ENCODE measurements at regions not wholly inside any gene's neighbourhood (a gene's known extent, or its start where the extent isn't known, plus 50 kb on each side); places are given as distances from the start of the nearest gene placed in this dataset.
"Not testable (repeated sequence)": the region's sequence is repeated elsewhere in the genome, so short reads cannot be mapped to it uniquely, and the experiment has no call there.

- DNase-seq (ENCODE audit: low read depth in 2 of 2, low spot score in 1 of 2) = not testable (repeated sequence)
These were observed 231.6 kb downstream of the GOLGA6L6 start for GRCh38 chr15:20309966-20310365.

DNA sequence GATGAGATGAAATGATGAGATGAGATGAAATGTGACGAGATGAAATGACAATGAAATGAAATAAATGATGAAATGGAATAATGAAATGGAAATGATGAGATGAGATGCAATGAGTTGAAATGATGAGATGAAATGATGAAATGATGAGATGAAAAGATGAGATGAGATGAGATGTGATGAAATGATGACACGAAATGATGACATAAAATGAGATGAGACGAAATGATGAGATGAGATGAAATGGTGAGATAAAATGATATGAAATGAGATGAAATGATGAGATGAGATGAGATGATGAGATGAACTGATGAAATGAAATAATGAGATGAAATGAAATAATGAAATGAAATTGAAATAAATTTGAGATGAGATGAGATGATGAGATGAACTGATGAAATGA is 232.2 kb downstream of the GOLGA6L6 start:
- not testable (repeated sequence) for DNase-seq (ENCODE audit: low read depth in 2 of 2, low spot score in 1 of 2)

DNA sequence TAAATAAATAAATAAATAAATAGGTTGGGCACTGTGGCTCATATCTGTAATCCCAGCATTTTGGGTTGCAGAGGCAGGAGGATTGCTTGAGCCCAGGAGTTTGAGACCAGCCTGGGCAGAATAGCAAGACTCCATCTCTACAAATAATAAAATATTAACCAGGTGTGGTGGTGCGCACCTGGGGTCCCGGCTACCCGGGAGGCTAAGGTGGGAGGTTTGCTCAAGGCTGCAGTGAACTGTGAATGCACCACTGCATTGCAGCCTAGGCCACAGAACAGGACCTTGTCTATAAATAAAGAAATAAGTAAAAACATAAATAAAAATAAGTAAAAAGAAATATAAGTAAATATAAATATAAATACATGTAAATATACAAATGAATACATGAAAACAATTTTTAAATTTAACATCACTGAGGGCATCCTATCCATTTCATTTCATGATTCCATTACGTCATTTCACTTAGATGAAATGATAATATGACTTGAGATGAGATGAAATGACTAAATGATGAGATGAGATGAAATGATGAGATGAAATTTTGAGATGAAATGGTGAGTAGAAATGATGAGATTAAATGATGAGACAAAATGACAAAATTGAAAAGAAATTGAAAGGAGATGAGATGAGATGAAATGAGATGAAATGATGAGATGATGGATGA is 233.4 kb downstream of the GOLGA6L6 start:
- not testable (repeated sequence) for DNase-seq (ENCODE audit: low read depth in 2 of 2, low spot score in 1 of 2)

DNA sequence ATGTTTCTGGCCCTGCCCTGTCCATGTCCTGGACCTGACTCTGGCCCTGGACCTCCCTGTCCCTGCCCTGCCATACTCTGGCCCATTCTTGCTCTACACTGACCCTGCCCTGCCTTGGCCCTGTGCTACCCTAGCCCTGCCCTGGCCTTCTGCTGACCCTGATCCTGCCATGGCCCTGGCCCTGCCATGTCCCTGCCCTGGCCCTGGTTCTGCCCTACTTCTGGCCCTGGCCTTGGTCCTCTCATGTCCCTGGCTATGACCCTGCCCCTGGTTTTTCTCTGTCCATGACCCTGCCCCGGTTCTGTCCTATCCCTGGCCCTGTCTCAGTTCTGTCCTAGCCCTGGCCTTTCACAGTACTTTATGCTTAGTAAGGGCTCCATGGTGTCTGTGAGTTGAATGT is 234.5 kb downstream of the GOLGA6L6 start:
- DNase-seq (ENCODE audit: low read depth in 2 of 2, low spot score in 1 of 2) = not testable (repeated sequence)

DNA sequence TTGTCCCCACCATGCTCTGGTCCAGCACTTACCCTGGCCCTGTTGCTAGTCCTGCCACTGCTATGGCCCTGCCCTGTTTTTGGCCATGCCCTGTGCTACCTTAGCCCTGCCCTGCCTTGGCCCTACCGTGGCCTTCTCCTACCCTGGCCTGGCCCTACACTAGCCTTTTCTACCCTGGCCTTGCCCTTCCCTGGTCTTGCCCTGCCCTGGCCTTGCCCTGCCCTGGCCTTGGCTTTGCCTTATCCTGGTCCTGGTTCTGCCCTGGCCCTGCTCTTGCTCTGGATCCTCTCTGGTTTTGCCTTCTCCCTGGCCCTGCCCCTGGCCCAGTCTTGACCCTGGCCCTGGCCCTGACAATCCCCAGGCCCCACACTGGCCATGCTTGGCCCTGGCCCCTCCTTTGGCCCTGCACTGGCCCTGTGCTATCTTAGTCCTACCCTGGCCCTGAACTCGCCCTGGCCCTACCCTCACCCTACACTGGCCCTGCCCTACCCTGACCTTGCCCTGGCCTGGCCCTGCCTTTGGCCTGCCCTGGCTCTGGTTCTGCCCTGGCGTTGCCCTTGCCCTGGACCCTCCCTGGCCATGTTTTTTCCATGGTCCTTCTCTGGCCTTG is 235.0 kb downstream of the GOLGA6L6 start:
- DNase-seq (ENCODE audit: low read depth in 2 of 2, low spot score in 1 of 2) = not testable (repeated sequence)

DNA sequence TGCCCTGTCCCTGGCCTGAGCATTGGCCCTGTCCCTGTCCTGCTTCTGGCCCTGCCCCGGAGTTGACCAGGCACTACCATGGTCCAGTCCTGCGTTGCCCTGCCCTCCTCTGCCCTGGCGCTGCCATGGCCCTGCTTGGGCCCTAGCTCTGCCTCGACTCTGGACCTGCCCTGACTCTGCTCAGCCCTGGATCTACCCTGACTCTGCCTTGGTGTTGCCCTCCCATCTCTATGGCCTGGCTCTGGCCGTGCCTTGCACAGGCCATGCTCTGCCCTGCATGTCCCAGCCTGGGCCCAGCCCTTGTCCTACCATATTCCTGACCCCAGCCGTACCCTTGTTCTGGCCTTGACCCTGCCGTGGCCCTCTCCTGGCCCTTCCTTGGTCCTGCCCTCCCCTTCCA is 235.7 kb downstream of the GOLGA6L6 start:
- DNase-seq (ENCODE audit: low read depth in 2 of 2, low spot score in 1 of 2) = not testable (repeated sequence)

DNA sequence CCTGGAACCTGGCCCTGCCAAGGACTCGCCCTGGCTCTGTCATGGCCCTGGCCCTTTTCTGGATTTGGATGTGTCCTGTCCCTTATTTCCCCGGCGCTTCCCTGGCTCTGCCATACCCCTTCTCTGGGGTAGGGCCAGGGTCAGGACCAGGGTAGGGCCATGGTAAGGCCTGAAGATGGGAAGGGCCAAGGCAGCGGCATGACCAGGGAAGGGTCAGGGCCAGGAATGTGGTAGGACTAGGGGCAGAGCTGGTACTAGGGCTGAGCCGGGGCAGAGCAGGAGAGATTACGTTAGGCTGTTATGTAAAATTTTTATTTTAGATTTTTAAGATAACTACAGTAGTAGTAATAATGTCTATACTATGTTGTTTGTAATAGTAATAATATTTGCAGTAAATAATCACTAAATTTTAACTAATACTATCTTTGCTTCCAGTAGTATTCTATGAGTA is 236.6 kb downstream of the GOLGA6L6 start:
- DNase-seq (ENCODE audit: low read depth in 2 of 2, low spot score in 1 of 2) = not testable (repeated sequence)

- DNase-seq (ENCODE audit: low read depth in 2 of 2, low spot score in 1 of 2) = not testable (repeated sequence)
These were observed 237.2 kb downstream of the GOLGA6L6 start for GRCh38 chr15:20304282-20305014.

- not testable (repeated sequence) for DNase-seq (ENCODE audit: low read depth in 2 of 2, low spot score in 1 of 2)
These were observed 238.1 kb downstream of the GOLGA6L6 start for GRCh38 chr15:20303248-20304171.

DNA sequence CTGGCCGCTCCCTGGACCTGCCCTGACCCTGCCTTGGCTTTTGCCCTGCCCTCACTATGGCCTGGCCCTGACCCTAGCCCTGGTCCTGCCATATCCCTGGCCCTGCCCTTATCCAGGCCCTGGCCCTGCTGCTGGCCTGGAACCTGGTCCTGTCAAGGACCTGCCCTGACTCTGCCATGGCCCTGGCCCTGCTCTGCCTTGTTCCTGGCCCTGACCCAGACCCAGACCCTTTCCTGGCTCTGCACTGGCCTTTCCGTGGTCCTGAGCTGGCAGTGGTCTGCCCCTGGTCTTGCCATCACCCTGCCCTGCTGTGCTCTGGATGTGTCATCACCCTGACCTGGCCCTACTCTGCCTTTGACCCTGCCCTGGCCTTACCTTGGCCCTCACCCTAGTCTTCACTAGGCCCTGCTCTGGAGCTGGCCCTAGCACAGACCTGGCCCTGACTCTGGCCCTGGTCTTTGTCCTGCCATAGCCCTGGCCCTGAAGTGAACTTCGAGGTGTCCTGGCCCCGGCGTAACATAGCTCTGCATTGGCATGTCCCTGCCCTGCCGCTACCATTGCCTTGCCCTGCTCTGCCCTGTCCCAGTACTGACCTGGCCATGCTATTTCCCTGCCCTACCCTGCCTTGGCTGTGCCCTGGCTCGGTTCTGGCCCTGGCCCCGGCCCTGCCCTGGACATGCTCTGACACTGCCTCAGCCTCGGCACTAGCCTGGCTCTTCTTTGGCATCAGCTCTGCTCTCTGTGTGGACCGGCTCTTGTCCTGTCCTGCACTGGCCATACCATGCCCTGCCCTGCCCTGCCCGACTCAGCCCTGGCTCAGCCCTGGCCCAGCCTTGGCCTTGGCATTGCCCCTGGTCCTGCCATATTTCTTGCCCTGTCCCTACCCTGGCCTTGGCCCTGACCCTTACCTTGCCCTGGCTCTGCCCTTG is 239.2 kb downstream of the GOLGA6L6 start:
- not testable (repeated sequence) for DNase-seq (ENCODE audit: low read depth in 2 of 2, low spot score in 1 of 2)

GRCh38 chr15:20301471-20302081 is 240.0 kb downstream of the GOLGA6L6 start:
- not testable (repeated sequence) for DNase-seq (ENCODE audit: low read depth in 2 of 2, low spot score in 1 of 2)

- not testable (repeated sequence) for DNase-seq (ENCODE audit: low read depth in 2 of 2, low spot score in 1 of 2)
These were observed 240.6 kb downstream of the GOLGA6L6 start for GRCh38 chr15:20301041-20301390.

- DNase-seq (ENCODE audit: low read depth in 2 of 2, low spot score in 1 of 2) = not testable (repeated sequence)
These were observed 241.1 kb downstream of the GOLGA6L6 start for GRCh38 chr15:20300351-20301040.

GRCh38 chr15:20297603-20298123 is 243.9 kb downstream of the GOLGA6L6 start:
- not testable (repeated sequence) for DNase-seq (ENCODE audit: low read depth in 2 of 2, low spot score in 1 of 2)

DNA sequence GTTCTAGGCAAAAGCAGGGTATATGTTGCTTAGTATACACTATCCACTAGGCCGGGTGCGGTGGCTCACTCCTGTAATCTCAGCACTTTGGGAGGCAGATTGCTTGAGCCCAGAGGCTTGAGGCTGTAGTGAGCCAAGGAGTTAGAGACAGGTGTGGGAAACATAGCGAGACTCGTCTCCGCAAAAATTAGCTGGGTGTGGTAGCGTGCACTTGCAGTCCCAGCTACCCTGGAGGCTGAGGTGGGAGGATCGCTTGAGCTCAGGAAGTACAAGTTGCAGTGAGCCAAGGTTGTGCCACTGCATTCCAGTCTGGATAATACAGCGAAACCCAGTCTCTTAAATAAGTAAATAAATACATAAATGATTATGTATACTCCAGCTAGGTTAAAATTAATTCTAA is 245.3 kb downstream of the GOLGA6L6 start:
- DNase-seq (ENCODE audit: low read depth in 2 of 2, low spot score in 1 of 2) = not testable (repeated sequence)

DNA sequence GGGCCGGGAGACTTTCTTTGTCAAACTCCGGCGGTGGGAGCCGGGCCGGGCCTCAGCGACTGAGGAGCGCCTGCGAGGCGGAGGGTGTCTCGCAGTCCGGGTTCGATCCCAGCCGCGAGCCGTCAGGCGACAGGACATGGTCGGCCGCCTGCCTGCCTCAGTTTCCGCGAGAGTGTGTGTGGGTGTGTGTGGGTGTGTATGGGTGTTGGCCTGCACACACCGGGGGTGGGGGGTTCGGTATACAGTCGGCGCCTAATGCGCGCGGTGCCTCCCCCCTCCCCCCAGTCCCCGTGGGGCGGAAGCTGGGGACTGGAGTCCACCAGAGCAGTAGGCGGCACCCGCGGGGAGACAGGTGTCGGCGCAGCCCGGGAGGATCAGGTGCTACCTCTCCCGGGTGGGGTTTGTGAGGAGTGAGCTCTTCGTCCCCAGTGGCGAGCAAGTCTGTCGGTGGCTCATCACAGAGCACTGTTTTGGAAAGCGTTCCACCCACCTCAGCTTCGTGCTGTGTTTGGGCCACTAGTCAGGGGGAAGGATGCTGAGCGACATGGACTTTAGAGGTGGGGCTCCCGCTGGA is 246.3 kb downstream of the GOLGA6L6 start:
- no peak for DNase-seq (ENCODE audit: low read depth in 2 of 2, low spot score in 1 of 2)

GRCh38 chr15:20294651-20295237 is 246.9 kb downstream of the GOLGA6L6 start:
- no peak for DNase-seq (ENCODE audit: low read depth in 2 of 2, low spot score in 1 of 2)
